Effector CD4-positive, alpha-beta T cell (primary cell): ENCODE measurements at regions not wholly inside any gene's neighbourhood (a gene's known extent, or its start where the extent isn't known, plus 50 kb on each side); places are given as distances from the start of the nearest gene placed in this dataset.

ENCODE experiments used
- DNase-seq: peaks from one replicate; pipeline ENCODE4 v3.0.0-alpha.2; 2020

DNA sequence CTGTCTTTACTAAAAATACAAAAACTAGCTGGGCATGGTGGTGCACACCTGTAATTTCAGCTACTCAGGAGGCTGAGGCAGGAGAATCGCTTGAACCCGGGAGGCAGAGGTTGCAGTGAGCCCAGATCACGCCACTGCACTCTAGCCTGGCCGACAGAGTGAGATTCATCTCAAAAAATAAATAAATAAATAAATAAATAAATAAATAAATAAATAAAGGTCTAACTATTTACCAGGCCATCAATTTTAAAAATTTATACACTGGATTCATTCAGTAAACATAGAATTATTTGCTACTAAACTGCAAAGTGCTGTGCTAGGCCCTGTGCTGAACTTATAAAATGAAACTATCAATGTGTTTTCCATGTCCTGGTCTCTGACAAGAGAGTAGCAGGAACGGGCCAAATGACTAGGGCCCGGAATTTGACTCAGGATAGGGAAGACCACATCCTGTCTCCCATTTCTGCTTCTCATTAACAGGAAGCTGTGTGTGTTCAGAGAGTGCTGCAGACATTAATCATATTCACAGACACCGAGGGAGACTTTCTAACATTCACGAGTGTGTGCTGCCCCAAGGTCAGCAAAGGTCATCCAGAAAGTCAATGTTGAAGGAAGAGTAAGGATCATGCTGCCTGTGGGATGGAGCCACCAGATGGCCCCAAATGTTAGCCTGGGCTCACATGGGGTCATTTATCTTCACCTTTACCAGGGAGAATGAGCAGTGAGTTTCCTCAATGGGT is 95.8 kb downstream of the SPP2 start:
- DNase-seq = no peak

DNA sequence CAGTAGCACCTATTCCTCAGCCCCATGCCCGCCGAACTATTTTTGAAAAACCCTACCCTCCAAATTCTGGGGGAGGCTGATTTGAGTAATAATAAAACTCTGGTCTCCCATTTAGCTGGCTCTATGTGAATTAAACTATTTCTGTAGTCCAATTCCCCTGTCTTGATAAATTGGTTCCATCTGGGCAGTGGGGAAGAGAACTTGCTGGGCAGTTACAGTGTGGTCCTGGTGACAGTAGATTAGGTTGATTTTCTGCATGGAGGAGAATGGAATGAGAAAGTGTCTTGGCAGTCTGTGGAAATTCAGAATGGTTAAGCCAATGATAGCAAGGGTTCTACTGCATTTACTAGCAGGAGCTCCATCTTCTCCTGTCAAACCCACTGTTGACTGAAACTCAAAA is 95.0 kb downstream of the SPP2 start:
- no peak for DNase-seq

DNA sequence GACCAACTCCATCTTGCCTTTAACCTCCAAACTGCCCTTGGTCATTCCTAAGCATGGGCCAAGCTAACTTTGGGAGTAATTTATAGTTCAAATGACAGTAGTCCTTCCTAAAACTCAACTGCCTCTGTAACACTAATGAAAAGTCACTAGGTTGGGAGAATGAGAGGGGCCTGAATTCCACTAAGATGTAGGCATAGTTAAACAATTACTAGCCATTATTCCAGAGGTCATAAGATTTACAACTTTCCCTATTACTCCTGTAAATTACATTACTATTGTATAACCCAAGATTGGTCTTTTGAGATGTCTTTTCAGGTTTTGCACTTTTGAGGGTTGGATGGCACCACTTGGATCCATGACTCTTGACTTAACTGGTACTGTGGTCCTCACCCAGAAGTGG is 94.6 kb downstream of the SPP2 start:
- no peak for DNase-seq

DNA sequence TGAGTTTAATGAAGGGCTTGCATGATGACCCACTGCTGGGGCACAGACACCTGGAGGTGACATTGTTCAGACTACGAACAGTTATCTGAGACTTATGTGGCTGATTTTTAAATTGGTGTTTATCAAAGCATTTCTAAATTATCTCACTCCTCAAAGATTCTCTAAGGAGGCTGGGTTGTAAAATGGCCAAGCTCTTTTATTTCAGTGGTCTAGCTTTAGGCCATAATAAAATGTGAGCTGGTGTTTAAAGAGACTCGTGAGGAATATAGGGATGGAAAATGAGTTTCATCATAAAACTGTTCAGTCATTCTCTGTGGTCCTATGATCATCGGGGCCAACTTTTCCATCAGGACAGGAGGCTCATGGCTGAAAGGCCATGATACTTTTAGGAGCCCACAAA is 93.4 kb downstream of the SPP2 start:
- DNase-seq = no peak

DNA sequence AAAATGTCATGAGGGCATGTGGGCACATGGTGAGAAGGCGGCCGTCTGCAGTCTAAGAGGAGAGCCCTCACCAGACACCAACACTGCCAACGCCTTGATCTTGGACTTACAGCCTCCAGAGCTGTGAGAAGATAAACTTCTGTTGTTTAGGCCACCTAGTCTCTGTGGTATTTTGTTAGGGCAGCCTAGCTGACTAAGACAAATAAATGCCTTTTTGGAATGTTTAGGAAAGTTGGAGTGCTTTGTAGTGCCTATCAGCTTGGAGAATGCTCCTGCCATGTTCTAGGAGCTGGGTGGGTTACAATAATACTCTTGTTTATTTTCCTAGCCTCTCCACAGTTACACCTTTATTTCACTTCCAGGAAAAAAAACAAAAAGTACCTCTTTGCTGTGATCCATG is 92.0 kb downstream of the SPP2 start:
- DNase-seq = no peak

DNA sequence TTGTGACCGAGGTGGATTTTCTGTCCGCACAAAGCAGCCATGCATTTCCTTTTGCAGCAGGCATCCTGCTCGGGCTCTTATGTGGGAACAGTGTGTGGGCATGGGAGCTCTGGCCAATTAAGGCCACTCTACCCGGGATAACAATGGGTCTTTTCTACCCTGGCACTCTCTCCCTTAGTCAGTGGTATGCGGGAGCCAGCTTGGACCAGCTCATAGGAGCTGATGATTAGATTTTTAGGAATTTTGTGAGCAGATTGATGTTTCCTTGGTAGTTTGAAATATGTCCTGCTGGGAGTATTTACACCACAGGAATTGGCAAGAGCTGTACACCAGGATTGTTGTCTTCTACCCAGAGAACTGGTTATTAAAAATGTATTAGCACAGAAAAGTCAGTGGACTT is 89.3 kb downstream of the SPP2 start:
- DNase-seq = no peak

DNA sequence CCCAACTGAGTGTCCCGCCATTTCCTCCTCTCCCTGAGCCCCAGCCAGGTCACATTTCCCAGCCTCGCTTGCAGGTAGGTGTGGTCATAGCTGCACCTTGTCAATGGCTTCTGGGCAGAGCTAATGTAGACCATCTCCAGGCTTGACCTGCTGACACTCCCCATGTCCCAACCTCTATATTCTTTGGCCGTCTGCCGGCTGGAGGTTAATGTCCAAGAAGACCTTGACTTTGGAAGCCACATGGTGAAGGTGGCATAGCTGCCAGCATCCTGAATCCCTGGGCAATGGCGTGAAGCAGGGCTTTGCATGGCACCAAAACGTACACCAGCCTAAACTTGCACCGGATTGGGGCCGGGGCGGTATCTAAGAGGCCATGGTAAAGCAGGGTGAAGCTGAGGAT is 88.3 kb downstream of the SPP2 start:
- no peak for DNase-seq

DNA sequence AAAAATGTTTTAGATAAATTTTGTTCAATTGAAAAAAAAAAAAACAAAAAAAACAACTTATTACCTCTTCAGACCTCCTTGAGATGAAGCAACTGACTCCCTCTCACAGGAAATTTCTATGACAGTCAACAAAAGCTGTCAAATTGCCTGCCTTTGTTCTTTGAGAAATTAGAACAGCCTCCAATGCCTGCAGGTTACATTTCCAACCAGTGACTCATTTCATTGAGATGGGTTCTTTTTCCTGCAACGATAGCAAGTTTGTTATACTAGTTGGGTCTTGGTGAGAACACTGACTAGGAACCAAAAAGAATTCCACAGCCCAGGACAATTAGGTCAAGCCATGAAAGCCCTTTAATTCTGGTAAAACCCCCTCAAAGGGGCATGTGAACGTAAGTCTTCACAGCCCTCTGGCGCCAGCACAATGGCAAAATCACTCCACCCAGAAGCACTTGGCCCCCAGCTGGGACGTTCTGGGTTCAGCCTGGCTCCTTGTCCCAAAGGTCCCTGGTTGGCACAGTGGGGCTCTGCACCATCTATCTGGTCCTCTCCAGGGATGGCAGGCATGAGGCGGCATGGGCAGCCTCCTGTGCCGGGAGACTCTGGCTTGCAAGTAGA is 87.0 kb downstream of the SPP2 start:
- no peak for DNase-seq

DNA sequence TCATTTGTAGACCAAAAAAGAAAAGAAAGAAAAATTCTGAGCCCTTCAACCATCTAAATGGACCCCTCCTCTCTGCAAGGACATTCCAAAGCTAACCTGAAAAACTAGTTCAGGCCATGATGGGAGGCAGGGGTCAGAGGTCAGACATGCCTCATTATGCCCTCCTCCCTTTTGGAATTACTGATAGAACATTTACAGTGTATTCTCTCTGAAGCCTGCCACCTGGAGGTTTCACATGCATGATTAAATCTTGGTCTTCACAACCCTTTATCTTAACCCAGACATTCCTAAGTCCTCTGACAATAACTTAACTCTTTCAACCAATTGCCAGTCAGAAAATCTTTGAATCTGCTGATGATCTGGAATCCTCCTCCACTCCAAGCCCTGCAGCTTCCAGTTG is 86.0 kb downstream of the SPP2 start:
- DNase-seq = no peak

DNA sequence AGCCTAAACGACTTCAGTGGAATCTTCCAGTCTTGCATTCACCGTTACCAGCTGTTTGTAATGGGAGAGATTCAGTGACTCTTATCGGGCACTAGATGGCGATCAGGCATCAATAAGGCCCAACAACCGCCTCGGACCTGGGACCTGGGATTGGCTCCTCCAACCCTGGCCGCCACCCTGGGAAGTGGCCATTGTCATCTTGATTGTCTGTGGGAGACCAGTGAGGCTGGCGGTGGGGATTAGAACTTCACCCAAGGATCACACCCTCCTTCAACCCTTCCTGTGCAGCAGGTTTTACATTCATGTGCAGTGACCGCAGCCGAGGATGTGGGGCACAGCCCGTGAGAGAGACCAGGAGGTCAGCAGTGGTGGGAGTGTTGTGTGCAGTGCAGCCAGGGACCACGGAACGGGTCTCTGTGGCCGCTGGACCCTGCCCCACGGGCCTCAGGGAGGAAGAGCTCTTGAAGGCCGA is 85.3 kb downstream of the SPP2 start:
- no peak for DNase-seq

DNA sequence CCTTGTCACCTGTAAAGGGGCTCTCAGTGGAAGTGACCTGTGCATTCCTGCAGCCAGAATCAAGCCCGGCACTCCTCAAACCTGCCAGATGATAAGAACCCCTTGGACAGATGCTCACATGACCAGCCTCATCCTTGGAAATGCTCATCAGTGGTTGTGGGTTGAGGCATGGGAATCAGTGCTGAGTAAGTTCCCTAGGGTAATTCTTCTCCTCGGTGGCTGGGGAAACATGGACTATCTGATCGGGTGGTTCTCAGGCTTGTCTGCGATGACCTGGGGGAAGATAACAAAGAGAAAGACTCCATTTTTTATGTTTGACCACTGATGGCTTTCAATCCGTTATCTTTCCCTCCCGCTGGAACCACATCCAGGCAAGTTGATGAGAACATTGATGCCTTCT is 84.0 kb downstream of the SPP2 start:
- no peak for DNase-seq

DNA sequence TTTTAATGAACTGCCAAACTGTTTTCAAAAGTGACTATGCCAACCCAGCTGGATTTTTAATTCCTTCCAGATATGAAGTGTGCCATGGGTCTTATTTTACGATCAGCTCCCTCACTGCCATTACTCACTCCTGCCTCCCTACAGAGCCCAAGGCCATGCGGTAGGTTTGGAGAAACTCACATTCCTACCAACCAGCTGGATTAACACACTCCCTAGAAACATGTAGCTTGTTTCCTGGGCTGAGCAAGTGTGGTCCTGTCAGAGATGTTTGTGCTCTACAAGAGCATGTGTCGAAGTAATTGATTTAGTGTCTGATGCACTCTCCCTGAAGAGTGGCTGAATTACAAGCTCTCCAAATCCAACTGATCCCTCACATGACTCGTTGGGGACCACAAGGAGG is 82.5 kb downstream of the SPP2 start:
- no peak for DNase-seq

DNA sequence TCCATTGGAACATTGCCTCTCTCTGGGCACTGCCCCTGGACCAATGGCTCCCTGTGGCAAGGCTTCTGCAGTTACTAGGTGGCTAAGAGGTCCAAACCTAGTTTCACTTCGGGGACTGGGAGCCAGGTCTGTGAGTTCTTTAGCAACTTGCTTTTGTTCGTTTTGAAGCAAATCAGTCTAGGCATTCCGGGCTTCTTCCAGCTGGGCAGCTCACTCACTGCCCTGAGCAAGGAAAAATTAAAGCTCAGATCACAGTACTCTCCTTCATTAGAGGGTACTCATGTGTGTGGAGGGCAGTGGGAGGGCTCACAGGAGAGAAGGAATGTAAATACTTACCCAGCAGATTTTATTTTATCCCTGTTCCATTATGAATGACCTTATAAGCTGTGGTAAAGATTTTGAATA is 80.3 kb downstream of the SPP2 start:
- DNase-seq = no peak

DNA sequence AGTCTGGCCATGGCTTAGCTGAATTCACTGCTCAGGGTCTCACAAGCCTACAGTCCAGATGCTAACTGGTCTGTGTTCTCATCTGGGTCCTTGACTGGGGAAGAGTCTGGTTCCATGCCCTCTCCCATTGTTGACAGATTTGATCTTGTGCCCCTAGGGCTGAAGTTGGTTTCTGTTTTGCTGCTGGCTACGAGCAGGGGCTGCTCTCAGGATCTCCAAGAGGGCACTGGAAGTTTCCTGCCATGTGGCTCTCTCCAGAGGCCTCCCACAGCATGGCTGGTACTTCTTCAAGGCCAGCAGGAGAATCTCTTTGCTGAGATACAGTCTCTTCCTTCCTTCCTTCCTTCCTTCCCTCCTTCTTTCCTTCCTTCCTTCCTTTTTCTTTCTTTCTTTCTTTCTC is 78.1 kb downstream of the SPP2 start:
- DNase-seq = no peak
